ENCODE measurements at regions not wholly inside any gene's neighbourhood (a gene's known extent, or its start where the extent isn't known, plus 50 kb on each side); places are given as distances from the start of the nearest gene placed in this dataset.
"Not testable (repeated sequence)": the region's sequence is repeated elsewhere in the genome, so short reads cannot be mapped to it uniquely, and the experiment has no call there.

DNA sequence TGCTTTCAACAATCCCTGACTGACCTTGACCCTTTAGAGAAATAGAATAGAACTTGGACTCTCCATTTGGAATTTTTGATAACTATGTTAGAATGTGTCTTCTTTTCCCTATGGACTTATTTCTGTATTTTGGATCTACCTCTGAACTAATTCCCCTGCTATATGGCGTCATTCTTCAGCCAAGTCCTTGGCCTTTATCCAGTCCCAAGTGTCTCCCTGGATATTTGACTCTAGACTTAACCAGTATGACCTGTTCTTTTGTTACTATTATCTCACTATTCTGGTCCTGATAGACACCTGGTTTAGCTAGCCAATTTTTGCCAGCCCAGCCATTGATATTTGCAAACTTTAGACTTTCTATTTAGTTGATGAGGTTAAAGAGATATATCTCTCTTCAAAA lies 186.8 kb downstream of the KCNS3 start:
- DNase-seq = no peak

DNA sequence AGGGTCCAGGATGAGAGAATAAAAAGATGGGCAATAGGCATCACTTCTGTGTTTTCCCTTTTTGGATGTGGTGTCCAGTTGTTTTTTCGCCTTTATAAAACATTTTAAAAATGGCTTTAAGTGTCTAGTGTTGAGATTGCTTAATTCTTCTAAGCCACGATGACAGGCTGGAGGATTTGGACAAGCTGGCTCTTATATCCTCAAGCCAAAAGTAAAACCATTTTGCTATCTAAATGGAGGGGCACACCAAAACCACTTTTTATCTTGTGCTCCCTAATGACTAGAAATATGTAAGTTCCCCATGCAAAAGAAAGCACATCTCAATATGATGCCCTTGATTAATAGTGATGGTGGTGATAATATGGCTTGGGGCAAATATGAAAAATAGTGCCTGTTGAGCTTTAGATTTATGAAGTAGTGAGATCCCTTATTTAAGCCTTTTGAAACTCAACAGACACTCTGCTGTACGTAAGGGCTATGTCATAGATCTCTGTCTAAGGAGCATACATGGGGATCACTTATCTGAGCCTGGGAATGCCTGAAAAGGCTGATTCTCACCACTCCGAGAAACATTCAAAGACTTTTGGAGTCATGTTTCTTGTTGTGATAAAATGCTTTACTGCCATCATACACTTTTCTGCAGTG lies 185.5 kb downstream of the KCNS3 start:
- DNase-seq = no peak

DNA sequence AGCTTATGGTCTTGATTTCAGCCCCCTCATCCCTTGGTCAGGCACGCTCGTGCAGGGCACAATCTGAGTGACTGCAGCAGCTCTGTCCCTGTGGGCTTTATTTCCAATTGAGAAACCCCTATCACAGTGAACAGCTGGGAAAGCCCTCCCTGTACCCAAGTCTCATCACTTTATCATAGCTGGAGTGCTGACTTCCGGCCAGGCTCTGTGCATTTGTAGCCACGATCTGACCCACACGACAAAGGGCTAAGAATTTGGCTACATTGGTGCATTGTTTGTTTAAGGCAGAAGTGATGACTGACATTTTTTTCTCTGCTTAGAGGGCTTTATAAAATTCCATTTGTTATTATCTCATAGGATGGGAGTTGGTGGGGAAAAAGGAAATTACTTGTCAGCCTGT lies 184.4 kb downstream of the KCNS3 start:
- peak; percentile 15 for DNase-seq

DNA sequence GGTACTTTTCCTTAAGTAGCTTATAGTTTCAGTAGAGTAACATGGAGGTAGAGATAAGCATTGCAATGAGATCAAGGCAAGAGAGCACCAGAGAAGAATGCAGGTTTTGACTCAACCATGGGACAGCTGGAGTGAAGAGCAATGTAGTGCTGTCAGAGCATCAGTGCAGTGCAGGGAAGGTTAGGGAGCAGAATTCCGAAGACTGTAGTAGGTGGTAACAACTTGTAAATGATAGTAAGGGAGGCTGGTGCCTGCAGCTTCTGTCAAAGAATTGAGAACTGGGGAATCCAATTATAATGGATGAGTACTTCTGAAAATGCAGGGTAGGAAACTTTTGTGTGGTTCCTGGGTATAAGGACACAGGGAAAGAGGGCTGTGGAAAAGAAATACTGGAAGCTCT lies 183.2 kb downstream of the KCNS3 start:
- no peak for DNase-seq

DNA sequence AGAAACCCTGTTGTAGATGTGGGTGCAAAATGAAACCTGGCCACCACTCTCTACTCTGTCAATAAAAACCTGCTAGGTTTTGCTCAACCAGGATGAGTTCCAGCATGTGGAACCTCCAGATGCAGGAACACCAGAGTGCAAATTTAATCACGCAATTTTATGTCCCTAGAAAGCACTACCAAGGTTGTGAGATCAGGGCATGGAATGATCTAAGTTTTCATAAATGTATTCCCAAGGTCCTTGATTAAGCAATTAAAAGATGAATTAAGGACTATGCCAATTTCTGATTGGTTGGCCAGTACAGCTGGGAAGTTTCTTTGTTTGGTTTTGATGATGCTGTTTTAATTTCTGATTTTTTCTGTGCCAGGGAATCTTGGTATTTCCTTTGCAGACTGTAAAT lies 179.2 kb downstream of the KCNS3 start:
- no peak for DNase-seq

DNA sequence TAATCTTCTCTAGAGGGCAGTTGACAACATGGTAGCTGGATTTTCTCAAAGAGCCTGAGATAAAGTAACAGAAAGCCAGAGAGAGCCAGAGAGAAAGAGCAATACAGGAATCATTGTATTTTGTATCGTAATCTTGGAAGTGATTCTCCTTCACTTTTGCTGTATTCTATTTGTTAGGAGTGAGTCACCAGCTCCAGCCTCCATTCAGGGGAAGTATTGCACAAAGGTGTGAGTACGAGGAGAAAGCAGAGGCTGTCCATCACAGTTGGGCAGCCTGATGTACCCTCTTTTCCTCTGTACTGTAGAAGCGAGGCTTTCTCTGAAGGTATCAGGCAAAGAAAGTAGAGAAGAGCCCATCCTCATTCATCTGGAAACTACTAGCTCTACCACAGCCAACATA lies 176.8 kb downstream of the KCNS3 start:
- DNase-seq = no peak

DNA sequence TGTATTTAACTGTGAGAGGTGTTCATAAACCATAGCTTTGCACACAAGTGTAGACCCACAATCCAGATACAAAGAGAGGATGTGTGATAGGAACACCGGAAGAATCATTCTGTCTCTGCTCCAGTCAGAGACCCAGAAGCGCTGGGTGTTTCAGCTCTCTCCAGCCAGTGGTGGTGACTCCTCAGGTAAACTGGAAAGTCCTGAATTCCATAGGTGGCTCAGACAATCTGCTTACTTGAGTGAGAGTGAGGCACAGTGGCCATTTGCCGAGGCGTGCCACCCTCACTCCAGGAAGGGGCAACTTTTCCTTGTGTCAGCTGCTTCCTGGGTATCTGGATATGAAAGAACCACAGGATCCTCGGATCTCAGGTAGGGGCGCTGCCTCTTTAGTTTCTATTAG lies 171.5 kb downstream of the KCNS3 start:
- DNase-seq = no peak

DNA sequence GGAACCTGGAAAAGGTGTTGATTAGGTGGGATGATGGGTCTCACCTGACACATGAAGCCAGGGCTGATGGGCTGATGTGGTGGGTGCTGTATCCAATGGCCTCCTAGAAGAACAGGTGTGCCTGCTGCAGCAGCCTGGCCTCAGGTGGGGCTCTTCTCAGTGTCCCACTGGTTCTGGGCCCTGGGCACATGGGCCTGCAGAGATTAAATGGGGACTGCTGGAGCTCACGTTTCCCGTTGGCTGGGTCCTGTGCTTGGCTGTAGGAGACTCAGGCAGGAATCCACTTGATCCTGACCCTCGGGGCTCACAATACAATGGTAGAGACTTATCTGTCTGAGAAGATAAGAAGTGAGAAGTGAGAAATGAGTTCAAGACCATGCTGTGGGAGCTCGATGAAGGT lies 170.9 kb downstream of the KCNS3 start:
- DNase-seq = no peak

DNA sequence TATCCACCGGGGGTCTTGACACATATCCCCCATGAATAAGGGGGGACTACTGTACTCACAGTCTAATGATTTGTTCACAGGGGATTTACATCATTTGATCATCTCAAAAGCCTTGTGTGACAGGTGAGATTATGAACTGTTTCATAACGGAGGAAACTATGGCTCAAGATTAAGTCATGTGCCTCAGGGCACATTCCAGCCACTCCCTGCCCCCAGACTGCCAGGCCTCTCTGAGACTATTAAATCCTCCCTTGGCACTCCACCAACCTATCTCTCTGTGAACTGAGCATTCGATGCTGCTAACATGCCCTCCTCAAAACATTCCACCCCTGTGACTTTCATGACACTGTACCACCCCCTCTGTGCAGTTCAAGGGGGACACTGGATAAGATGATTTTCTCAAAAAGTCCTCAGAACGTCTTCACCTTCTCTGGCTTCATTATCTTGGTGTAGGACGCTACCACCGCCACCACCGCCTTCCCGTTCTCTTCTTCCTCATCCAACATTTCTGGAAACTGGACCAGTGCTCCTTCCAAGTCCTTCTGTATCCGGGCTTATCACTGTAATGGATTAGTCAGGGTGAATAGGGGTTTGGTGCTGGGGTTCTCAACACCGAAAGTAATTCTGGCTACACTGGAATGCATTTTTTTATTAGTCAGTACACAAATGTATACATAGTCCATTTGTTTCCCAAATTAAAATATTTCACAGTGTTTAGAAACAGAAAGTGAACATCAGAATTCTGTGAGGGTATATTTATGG lies 169.6 kb downstream of the KCNS3 start:
- peak; percentile 51 for DNase-seq

DNA sequence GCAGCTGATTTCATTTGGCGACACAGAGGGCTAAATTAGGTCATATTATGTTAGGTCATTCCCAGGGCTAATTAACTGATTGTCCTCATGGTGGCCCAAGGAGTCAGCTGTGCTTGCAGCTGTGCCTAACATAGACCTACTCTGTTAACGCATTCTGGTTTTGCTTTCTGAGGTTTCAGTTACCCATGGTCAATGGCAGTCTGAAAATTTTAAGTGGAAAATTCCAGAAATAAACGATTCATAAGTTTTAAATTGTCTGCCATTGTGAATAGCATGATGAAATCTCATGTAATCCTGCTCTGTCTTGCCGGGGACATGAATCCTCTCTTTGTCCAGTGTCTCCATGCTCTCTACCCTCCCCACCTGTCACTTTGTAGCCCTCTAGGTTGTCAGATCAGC lies 168.7 kb downstream of the KCNS3 start:
- no peak for DNase-seq

DNA sequence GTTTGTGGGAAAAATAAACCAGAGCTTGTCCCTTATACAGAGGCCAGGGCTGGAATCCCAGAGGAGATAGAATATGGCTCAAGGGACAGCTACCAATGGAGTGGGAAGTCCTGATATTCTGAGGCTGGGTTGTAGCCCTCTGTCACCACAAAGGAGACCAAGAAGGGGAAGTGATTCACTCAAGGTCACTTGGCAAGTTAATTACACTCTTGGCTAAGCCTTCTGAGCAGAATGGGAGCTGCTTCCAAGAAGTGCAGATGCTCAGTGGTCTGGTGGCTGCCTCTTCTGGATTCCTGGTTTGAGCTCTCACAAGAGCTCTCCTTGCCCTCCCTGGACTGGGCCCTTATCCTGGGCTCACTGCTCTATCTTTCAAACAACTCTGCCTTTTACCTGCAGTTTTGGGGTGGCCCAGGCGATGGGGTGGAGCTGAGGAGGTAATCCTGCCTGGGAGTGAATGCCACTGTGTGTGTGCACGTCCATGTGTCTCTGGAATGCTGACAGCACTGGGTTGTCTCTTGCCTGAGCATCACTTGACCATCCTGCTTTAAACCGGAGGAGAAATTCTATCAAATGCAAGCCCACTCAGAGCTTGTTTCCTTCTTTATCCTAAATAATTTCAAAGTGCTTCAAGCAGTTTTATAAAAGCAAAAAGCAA lies 168.2 kb downstream of the KCNS3 start:
- no peak for DNase-seq

DNA sequence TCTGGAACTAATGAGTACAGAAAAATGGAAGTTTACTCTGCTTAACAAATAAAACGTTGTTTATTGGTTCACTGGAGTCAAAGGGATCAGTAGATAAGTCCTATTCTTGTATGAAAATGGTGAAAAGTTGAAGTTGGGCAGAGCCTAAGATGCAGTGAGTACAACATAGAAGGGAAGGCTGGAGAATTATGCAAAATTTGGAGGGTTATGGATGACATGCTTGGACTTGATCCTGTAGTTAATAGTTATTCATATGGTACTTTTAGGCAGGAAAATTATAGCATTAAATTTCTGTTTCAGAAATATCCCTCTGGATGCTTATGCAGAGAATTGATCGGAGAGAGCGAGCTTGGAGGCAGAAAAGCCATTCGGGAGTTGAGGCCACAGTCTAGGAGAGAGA lies 167.6 kb downstream of the KCNS3 start:
- no peak for DNase-seq

DNA sequence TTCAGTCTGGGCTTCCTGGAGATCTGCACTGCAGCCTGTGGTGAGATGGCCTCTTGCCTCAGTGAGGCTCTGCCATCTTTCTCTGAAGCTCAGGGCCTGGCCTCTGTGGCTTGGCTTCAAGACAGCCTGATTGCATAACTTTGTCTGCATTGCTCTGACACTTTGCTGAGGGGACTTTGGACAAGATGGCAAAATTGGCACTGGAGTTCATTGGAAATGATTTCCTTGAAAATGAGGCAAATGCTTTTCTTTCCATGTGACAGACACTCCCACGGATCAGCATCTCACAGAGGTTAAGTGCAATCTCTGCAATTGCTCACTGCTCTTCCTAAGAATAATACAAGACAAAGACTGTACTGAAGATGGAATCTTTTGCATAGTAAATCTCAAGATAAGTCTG lies 166.8 kb downstream of the KCNS3 start:
- no peak for DNase-seq

DNA sequence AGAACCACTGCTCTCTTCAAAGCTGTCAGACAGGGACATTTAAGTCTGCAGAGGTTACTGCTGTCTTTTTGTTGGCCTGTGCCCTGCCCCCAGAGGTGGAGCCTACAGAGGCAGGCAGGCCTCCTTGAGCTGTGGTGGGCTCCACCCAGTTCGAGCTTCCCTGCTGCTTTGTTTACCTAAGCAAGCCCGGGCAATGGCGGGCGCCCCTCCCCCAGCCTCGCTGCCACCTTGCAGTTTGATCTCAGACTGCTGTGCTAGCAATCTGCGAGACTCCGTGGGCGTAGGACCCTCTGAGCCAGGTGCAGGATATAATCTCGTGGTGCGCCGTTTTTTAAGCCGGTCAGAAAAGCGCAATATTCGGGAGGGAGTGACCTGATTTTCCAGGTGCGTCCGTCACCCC lies 138.9 kb downstream of the KCNS3 start:
- DNase-seq = not testable (repeated sequence)

DNA sequence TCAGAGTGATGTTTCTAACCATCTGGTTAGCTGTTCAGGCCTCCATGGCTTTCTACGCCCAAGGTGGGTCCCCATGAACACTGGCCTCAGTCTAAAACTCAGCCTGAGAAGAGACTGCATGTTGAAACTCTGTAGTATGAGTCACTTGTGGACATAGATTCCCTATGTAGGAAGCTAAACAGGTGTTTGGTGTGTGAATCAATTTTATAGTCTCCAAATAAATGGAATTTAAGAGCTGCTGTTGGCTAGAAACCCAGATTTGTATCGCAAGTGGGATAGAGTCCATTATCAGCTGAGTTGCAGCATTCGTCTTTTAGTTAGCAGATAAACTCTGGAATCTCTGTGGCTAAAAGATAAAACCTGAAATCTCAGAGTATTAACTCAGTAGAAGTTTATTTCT lies 131.4 kb downstream of the KCNS3 start:
- DNase-seq = no peak

DNA sequence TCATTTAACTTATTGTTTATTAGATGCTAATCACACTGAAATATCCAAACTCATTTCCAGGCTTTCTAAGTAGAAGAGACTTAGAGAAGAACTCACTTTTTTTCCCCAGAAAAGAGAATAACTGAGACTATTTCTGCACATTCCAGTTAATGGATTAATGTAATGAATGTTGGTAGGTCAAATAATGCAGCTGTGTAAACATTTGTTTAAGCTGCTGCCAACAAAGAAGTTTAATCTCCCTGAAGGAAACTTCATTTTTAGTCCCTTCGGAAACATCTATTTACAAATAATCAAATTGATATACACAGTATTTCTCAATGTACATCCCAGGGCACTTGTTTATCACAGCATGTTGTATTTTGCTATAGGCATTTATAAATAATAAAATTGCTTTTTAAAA lies 126.9 kb downstream of the KCNS3 start:
- DNase-seq = no peak

DNA sequence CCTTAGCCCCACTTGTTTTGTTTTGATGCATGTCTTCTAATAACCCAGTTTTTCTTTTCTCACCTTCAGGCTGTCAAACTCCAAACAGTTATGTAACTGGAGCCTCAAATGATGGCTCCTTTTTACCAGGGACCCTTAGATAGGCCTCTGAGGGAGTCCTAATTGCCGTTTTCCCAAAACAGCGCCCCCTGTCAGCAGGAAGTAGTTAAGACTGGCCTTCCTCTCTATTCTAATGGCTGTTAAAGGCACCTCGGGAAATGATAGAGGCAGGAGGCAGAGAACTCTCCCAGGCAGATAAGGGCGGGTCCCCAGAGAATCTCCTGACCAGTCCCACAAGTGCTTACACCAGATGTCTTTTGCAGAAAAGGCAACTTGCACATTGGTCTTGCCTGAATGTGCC lies 123.2 kb downstream of the KCNS3 start:
- no peak for DNase-seq

DNA sequence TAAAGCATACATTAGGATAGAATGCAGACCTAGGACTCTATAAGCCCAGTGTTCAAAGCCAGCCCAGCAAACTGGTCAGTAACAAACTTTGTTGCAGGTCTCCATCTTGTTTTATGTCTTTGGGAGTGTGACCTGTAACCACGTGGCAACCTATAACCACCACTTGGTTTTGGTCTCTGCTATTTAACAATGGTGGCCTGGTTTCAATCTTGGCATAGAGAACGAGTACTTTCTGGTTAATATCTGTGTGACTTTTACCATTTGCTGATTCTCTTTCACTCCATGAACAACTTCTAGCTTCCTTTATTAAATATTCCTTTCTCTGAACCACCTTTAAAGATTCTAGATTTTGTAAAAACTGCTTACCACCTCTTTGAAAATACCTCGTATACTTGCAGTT lies 118.5 kb downstream of the KCNS3 start:
- DNase-seq = no peak

DNA sequence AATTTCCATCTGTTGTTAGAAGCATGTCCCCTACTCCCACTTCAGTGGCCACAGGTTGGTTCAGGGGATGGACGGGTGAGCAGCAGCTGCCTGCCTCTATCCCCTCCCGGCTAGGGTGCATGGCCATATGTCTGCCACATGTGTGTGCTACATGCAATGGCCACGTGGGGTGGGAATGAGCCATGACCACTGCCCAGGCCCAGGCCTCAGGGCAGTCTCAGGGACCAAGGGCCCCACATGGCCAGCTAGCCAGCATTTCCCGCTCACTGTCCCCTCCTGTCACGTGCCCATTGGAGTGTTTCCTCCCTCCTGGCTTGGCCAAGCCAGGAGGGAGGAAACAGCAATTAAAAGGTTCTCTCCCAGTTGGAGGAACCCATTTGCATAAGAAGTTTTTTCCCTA lies 117.1 kb downstream of the KCNS3 start:
- no peak for DNase-seq
